CD8-positive, alpha-beta memory T cell (primary cell): ENCODE measurements at regions not wholly inside any gene's neighbourhood (a gene's known extent, or its start where the extent isn't known, plus 50 kb on each side); places are given as distances from the start of the nearest gene placed in this dataset.
A peak's percentile ranks its signal among the peaks of the same experiment; 100 is the strongest.

Experiments
- CTCF ChIA-PET: fragments of 350-600 bp; sonication (Branson Sonifier 250); formaldehyde crosslinking; loops from one replicate; lab custom pipeline; 2021; ENCODE audit warnings: antibody characterized with exemption; lab: Charles Lee
- POLR2A ChIA-PET: fragments of 350-600 bp; sonication (Branson Sonifier 250); formaldehyde crosslinking; loops from one replicate; lab custom pipeline; 2021; ENCODE audit warnings: antibody characterized with exemption; lab: Charles Lee
- DNase-seq, 5 donors: peaks; one replicate each; pipeline versions ENCODE4 v3.0.0 to v3.0.0-alpha.2; 2020 to 2022; ENCODE audit warnings: mixed read lengths in 1 of 5
- H3K27ac ChIP-seq: one replicate; pipeline ENCODE4 v1.7.0; 2013; ENCODE audit warnings: low read depth, mild to moderate bottlenecking, low read length, moderate library complexity
- H3K27me3 ChIP-seq: 2 replicates; pipeline ENCODE4 v1.7.0; 2013; ENCODE audit warnings: low read length, mild to moderate bottlenecking; ENCODE audit not compliant: insufficient read depth, poor library complexity, severe bottlenecking
- H3K36me3 ChIP-seq: 2 replicates; pipeline ENCODE4 v1.7.0; 2013; ENCODE audit warnings: mild to moderate bottlenecking, low read length, moderate library complexity; ENCODE audit not compliant: insufficient read depth
- H3K4me1 ChIP-seq: 2 replicates; pipeline ENCODE4 v1.7.0; 2013; ENCODE audit warnings: mild to moderate bottlenecking, low read length, moderate library complexity; ENCODE audit not compliant: insufficient read depth
- H3K4me3 ChIP-seq: 2 replicates; pipeline ENCODE4 v1.7.0; 2013; ENCODE audit warnings: mild to moderate bottlenecking, low read length
- H3K9me3 ChIP-seq: 2 replicates; pipeline ENCODE4 v1.7.0; 2013; ENCODE audit warnings: mild to moderate bottlenecking, low read length
- H3K27ac Mint-ChIP-seq, 8 donors: one replicate each; pipeline ENCODE4 v1.8.0; 2020 to 2021; ENCODE audit warnings: mixed read lengths in 8 of 8, mild to moderate bottlenecking in 6 of 8, inconsistent platforms in 3 of 8, moderate library complexity in 3 of 8
- H3K27me3 Mint-ChIP-seq, 2 donors: one replicate each; pipeline ENCODE4 v1.8.0; 2020 to 2021; ENCODE audit warnings: mixed read lengths in 2 of 2, mild to moderate bottlenecking in 1 of 2, moderate library complexity in 1 of 2
- H3K36me3 Mint-ChIP-seq, 3 donors: one replicate each; pipeline ENCODE4 v1.8.0; 2020 to 2021; ENCODE audit warnings: mixed read lengths in 3 of 3, inconsistent platforms in 1 of 3, mild to moderate bottlenecking in 1 of 3
- H3K4me1 Mint-ChIP-seq, 3 donors: one replicate each; pipeline ENCODE4 v1.8.0; 2020 to 2021; ENCODE audit warnings: mixed read lengths in 3 of 3, inconsistent platforms in 1 of 3, mild to moderate bottlenecking in 1 of 3
- H3K4me3 Mint-ChIP-seq, 7 donors: one replicate each; pipeline ENCODE4 v1.8.0; 2020 to 2021; ENCODE audit warnings: mixed read lengths in 7 of 7, mild to moderate bottlenecking in 6 of 7, moderate library complexity in 4 of 7, inconsistent platforms in 2 of 7
- H3K9me3 Mint-ChIP-seq, 5 donors: one replicate each; pipeline ENCODE4 v1.8.0; 2020 to 2022; ENCODE audit warnings: mixed read lengths in 5 of 5, mild to moderate bottlenecking in 3 of 5, moderate library complexity in 2 of 5, inconsistent platforms in 1 of 5

- H3K27ac Mint-ChIP-seq: no peak overlapping the region
- H3K27ac ChIP-seq: no peak overlapping the region
- H3K36me3 Mint-ChIP-seq: no peaks in the 10 kb centered on the region
- H3K4me1 ChIP-seq: no peaks in the 10 kb centered on the region
- peaks cover 8 to 20% of the 10 kb centered on the region in 2 donors for H3K27me3 Mint-ChIP-seq
- H3K27me3 ChIP-seq: no peaks in the 10 kb centered on the region
- H3K4me1 Mint-ChIP-seq: no peaks in the 10 kb centered on the region
- peaks cover 0 to 2% (median 0%) of the 10 kb centered on the region in 5 donors for H3K9me3 Mint-ChIP-seq
- CTCF ChIA-PET: no interaction called here
- no peaks in the 10 kb centered on the region for H3K9me3 ChIP-seq
- DNase-seq: no peak
- no peaks in the 10 kb centered on the region for H3K36me3 ChIP-seq
- no peak overlapping the region for H3K4me3 Mint-ChIP-seq
- H3K4me3 ChIP-seq: no peak overlapping the region
- POLR2A ChIA-PET: no interaction called here
Observed at GRCh38 chr2:45154144-45154543, 144.9 kb upstream of the SIX2 start.

- no peak overlapping the region for H3K4me3 ChIP-seq
- H3K36me3 ChIP-seq: no peaks in the 10 kb centered on the region
- Mint-ChIP-seq H3K9me3 (peaks cover 0 to 2% (median 0%) of the 10 kb centered on the region in 5 donors), H3K4me3 (no peak overlapping the region), H3K27ac (no peak overlapping the region), H3K36me3 (no peaks in the 10 kb centered on the region), H3K4me1 (no peaks in the 10 kb centered on the region), H3K27me3 (peaks cover 6 to 15% of the 10 kb centered on the region in 2 donors)
- ChIA-PET CTCF (no interaction called here), POLR2A (no interaction called here)
- no peaks in the 10 kb centered on the region for H3K4me1 ChIP-seq
- no peaks in the 10 kb centered on the region for H3K27me3 ChIP-seq
- no peaks in the 10 kb centered on the region for H3K9me3 ChIP-seq
- DNase-seq: no peak
- H3K27ac ChIP-seq: no peak overlapping the region
Observed at GRCh38 chr2:45153121-45153520, 143.9 kb upstream of the SIX2 start.

DNA sequence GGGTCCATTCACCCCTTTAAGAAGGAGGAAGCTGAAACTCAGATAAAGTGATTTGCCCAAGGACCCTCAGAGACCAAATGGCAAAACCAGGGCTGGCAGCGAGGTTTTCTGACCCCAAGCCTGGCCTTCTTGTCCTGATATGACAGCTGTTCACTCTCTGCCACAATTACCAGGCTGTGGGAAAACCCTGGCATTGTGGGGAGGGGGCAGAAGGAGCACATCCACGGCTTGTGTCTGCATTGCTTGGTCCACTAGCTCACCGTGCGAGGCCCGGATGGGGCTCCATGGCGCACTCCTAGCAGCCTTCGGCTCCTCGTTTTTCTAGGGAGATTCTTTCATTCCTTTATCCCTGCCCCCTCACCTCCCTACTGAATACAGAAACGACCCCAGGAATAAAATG is 143.4 kb upstream of the SIX2 start:
- H3K27me3 ChIP-seq: no peaks in the 10 kb centered on the region
- Mint-ChIP-seq H3K4me3 (no peak overlapping the region), H3K9me3 (peaks cover 0 to 2% (median 0%) of the 10 kb centered on the region in 5 donors), H3K27me3 (peaks cover 6 to 10% of the 10 kb centered on the region in 2 donors), H3K4me1 (no peaks in the 10 kb centered on the region), H3K27ac (no peak overlapping the region), H3K36me3 (no peaks in the 10 kb centered on the region)
- no peak overlapping the region for H3K27ac ChIP-seq
- no peaks in the 10 kb centered on the region for H3K4me1 ChIP-seq
- H3K9me3 ChIP-seq: no peaks in the 10 kb centered on the region
- CTCF ChIA-PET: no interaction called here
- H3K4me3 ChIP-seq: no peak overlapping the region
- H3K36me3 ChIP-seq: no peaks in the 10 kb centered on the region
- POLR2A ChIA-PET: no interaction called here
- no peak for DNase-seq

- Histone ChIP-seq H3K27ac (no peak overlapping the region), H3K4me3 (no peak overlapping the region), H3K27me3 (no peaks in the 10 kb centered on the region), H3K9me3 (no peaks in the 10 kb centered on the region), H3K36me3 (no peaks in the 10 kb centered on the region), H3K4me1 (no peaks in the 10 kb centered on the region)
- ChIA-PET POLR2A (no interaction called here), CTCF (no interaction called here)
- H3K4me3 Mint-ChIP-seq: no peak overlapping the region
- H3K27ac Mint-ChIP-seq: peak overlapping the region in 1 of 8 donors; percentile 13
- H3K4me1 Mint-ChIP-seq: no peaks in the 10 kb centered on the region
- no peaks in the 10 kb centered on the region for H3K36me3 Mint-ChIP-seq
- DNase-seq: no peak
- peaks cover 23 to 62% of the 10 kb centered on the region in 2 donors for H3K27me3 Mint-ChIP-seq
- peaks cover 0 to 6% (median 2%) of the 10 kb centered on the region in 5 donors for H3K9me3 Mint-ChIP-seq
Observed at GRCh38 chr2:45145073-45145899, 136.0 kb upstream of the SIX2 start.

GRCh38 chr2:45141883-45142866 is 132.9 kb upstream of the SIX2 start:
- H3K9me3 Mint-ChIP-seq: peaks cover 0 to 6% (median 0%) of the 10 kb centered on the region in 5 donors
- no peaks in the 10 kb centered on the region for H3K36me3 Mint-ChIP-seq
- ChIA-PET CTCF (no interaction called here), POLR2A (no interaction called here)
- H3K4me3 ChIP-seq: no peak overlapping the region
- no peaks in the 10 kb centered on the region for H3K9me3 ChIP-seq
- H3K4me1 ChIP-seq: no peaks in the 10 kb centered on the region
- no peaks in the 10 kb centered on the region for H3K4me1 Mint-ChIP-seq
- no peaks in the 10 kb centered on the region for H3K36me3 ChIP-seq
- no peak overlapping the region for H3K4me3 Mint-ChIP-seq
- peaks cover 26 to 82% of the 10 kb centered on the region in 2 donors for H3K27me3 Mint-ChIP-seq
- no peaks in the 10 kb centered on the region for H3K27me3 ChIP-seq
- H3K27ac Mint-ChIP-seq: no peak overlapping the region
- no peak overlapping the region for H3K27ac ChIP-seq
- DNase-seq: no peak

DNA sequence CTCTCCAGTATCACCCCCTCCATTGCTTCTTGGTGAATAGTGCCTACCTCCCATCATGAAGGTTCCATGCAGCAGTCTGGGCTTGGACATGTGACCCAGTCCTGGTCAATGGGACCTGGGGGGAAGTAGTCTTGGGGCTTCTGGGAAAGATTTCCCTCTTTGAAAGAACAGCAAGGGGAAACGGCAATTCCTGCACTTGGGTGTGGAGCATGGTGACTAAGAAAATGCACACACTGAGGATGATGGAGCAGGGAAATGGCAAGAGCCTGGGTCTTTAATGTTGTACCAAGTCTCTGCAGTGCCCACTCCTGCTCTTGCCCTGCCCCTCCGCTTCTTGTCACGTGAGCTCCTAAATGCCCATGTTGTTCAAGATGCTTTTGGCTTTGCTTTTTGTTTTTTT is 131.4 kb upstream of the SIX2 start:
- H3K4me1 Mint-ChIP-seq: no peaks in the 10 kb centered on the region
- no peaks in the 10 kb centered on the region for H3K27me3 ChIP-seq
- ChIA-PET CTCF (no interaction called here), POLR2A (no interaction called here)
- H3K27ac ChIP-seq: no peak overlapping the region
- H3K27ac Mint-ChIP-seq: no peak overlapping the region
- H3K4me3 Mint-ChIP-seq: no peak overlapping the region
- H3K36me3 Mint-ChIP-seq: no peaks in the 10 kb centered on the region
- H3K36me3 ChIP-seq: no peaks in the 10 kb centered on the region
- no peaks in the 10 kb centered on the region for H3K9me3 ChIP-seq
- peaks cover 30 to 84% of the 10 kb centered on the region in 2 donors for H3K27me3 Mint-ChIP-seq
- DNase-seq: no peak
- no peaks in the 10 kb centered on the region for H3K4me1 ChIP-seq
- H3K4me3 ChIP-seq: no peak overlapping the region
- H3K9me3 Mint-ChIP-seq: peaks cover 0 to 6% (median 0%) of the 10 kb centered on the region in 5 donors

GRCh38 chr2:45138904-45139303 is 129.7 kb upstream of the SIX2 start:
- no peak overlapping the region for H3K27ac Mint-ChIP-seq
- Histone ChIP-seq H3K36me3 (no peaks in the 10 kb centered on the region), H3K27me3 (no peaks in the 10 kb centered on the region), H3K9me3 (no peaks in the 10 kb centered on the region), H3K4me3 (no peak overlapping the region), H3K4me1 (no peaks in the 10 kb centered on the region), H3K27ac (no peak overlapping the region)
- peaks cover 26 to 70% of the 10 kb centered on the region in 2 donors for H3K27me3 Mint-ChIP-seq
- no peak overlapping the region for H3K4me3 Mint-ChIP-seq
- no peaks in the 10 kb centered on the region for H3K36me3 Mint-ChIP-seq
- POLR2A ChIA-PET: no interaction called here
- CTCF ChIA-PET: no interaction called here
- no peak for DNase-seq
- no peaks in the 10 kb centered on the region for H3K4me1 Mint-ChIP-seq
- H3K9me3 Mint-ChIP-seq: peaks cover 0 to 6% (median 0%) of the 10 kb centered on the region in 5 donors
